ENCODE measurements at regions not wholly inside any gene's neighbourhood (a gene's known extent, or its start where the extent isn't known, plus 50 kb on each side); places are given as distances from the start of the nearest gene placed in this dataset.

DNA sequence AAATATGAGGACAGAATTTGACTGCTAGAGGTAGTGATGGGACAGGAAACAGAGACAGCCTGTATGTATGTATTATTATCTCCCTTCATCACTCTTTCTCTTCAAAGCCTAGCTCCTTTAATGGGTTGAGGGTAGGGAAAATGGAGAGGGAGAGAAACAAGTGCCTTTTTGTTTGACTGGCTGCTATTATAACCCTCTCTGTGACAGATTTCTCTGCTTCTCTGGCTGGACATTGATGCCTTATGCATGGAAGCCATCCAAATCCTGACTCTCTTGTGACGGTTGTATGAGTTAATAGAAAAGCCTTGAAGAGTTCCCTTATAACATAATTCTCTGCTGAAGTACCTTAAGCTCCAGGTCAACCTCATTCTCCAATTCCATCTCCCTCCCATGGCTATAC is 118.5 kb upstream of the COL5A2 start (continued):
- TF ChIP-seq GABPA (IDR thresholded peaks at IDR 0.05 in 1 of 2, conservative IDR thresholded peaks at IDR 0.05 in 1 of 2) (no peak), TAF1 (conservative IDR thresholded peaks at IDR 0.05) (no peak)

DNA sequence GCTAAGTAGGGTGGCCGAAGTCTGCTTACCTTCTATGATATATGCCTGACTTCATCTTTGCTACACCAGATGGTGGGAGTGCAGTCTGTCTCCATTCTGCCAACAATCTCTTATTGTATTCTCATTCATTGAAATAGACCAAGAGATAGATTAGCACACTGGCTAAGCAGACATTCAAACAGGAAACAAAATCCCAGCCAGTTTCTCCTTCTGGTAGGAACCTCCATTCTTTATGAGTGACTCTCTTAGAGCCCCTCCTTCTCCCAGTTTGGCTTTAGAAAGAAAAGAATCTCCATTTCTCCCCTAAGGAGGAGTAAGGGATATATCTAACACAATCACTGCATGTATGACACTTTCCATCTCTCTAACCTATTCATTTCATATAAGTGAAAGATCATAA is 118.9 kb upstream of the COL5A2 start:
- H3K4me1 ChIP-seq (ENCODE audit: control insufficient read depth in 4 of 4, insufficient read depth in 4 of 4, low read length in 3 of 4), result no peaks in the 10 kb centered on the region
- H3K27me3 ChIP-seq (ENCODE audit: control insufficient read depth in 4 of 4, insufficient read depth in 4 of 4, low read length in 3 of 4), result no peaks in the 10 kb centered on the region
- H3K9ac ChIP-seq (ENCODE audit: low read depth in 1 of 2, low read length in 2 of 2), result no peak overlapping the region
- H3K4me3 ChIP-seq (ENCODE audit: low read depth in 1 of 3, low read length in 3 of 3), result no peak overlapping the region
- DNase-seq (ENCODE audit: low spot score), result no peak
- no peak for TF ChIP-seq FOXA2 (IDR thresholded peaks at IDR 0.05)
- no peak for TF ChIP-seq RXRA (IDR thresholded peaks at IDR 0.05)
- TF ChIP-seq, protein P1, sequence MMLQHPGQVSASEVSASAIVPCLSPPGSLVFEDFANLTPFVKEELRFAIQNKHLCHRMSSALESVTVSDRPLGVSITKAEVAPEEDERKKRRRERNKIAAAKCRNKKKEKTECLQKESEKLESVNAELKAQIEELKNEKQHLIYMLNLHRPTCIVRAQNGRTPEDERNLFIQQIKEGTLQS (IDR thresholded peaks at IDR 0.05), result no peak
- TF ChIP-seq, protein P2, sequence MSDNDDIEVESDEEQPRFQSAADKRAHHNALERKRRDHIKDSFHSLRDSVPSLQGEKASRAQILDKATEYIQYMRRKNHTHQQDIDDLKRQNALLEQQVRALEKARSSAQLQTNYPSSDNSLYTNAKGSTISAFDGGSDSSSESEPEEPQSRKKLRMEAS (IDR thresholded peaks at IDR 0.05), result no peak
- no peak for TF ChIP-seq HNF4G (IDR thresholded peaks at IDR 0.05)
- TF ChIP-seq, protein P3, sequence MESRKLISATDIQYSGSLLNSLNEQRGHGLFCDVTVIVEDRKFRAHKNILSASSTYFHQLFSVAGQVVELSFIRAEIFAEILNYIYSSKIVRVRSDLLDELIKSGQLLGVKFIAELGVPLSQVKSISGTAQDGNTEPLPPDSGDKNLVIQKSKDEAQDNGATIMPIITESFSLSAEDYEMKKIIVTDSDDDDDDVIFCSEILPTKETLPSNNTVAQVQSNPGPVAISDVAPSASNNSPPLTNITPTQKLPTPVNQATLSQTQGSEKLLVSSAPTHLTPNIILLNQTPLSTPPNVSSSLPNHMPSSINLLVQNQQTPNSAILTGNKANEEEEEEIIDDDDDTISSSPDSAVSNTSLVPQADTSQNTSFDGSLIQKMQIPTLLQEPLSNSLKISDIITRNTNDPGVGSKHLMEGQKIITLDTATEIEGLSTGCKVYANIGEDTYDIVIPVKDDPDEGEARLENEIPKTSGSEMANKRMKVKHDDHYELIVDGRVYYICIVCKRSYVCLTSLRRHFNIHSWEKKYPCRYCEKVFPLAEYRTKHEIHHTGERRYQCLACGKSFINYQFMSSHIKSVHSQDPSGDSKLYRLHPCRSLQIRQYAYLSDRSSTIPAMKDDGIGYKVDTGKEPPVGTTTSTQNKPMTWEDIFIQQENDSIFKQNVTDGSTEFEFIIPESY (IDR thresholded peaks at IDR 0.05), result no peak
- TF ChIP-seq TAF1 (conservative IDR thresholded peaks at IDR 0.05), result no peak
- TF ChIP-seq NR2F2 (IDR thresholded peaks at IDR 0.05), result no peak
- H3K9me3 ChIP-seq (ENCODE audit: control insufficient read depth in 4 of 4, low read length in 3 of 4), result no peaks in the 10 kb centered on the region
- WGBS, result 91% methylated on average over 1 of the region's 1 CpG
- H3K27ac ChIP-seq (ENCODE audit: low read depth in 1 of 2, low read length in 2 of 2), result no peak overlapping the region
- no peaks in the 10 kb centered on the region for H3K36me3 ChIP-seq (ENCODE audit: control insufficient read depth in 4 of 4, insufficient read depth in 3 of 4, low read depth in 1 of 4, low read length in 3 of 4)

GRCh38 chr2:189299974-189300373 is 120.4 kb upstream of the COL5A2 start:
- Histone ChIP-seq H3K9ac (ENCODE audit: low read depth in 1 of 2, low read length in 2 of 2) (no peak overlapping the region), H3K27ac (ENCODE audit: low read depth in 1 of 2, low read length in 2 of 2) (no peak overlapping the region), H3K9me3 (ENCODE audit: control insufficient read depth in 4 of 4, low read length in 3 of 4) (no peaks in the 10 kb centered on the region), H3K4me1 (ENCODE audit: control insufficient read depth in 4 of 4, insufficient read depth in 4 of 4, low read length in 3 of 4) (no peaks in the 10 kb centered on the region), H3K4me3 (ENCODE audit: low read depth in 1 of 3, low read length in 3 of 3) (no peak overlapping the region), H3K27me3 (ENCODE audit: control insufficient read depth in 4 of 4, insufficient read depth in 4 of 4, low read length in 3 of 4) (no peaks in the 10 kb centered on the region), H3K36me3 (ENCODE audit: control insufficient read depth in 4 of 4, insufficient read depth in 3 of 4, low read depth in 1 of 4, low read length in 3 of 4) (no peaks in the 10 kb centered on the region)
- WGBS, result 90% methylated on average over 1 of the region's 1 CpG
- no peak for DNase-seq (ENCODE audit: low spot score)
- no peak for TF ChIP-seq JUND (IDR thresholded peaks at IDR 0.05)
- TF ChIP-seq EGR1 (IDR thresholded peaks at IDR 0.05; ENCODE audit: low read depth in 2 of 2), result no peak
- TF ChIP-seq TAF1 (conservative IDR thresholded peaks at IDR 0.05), result no peak
- TF ChIP-seq, protein P3 (IDR thresholded peaks at IDR 0.05), result no peak
- TF ChIP-seq NR2F2 (IDR thresholded peaks at IDR 0.05), result no peak
- TF ChIP-seq SP1 (IDR thresholded peaks at IDR 0.05), result no peak
- TF ChIP-seq, protein P1 (IDR thresholded peaks at IDR 0.05), result no peak
- TF ChIP-seq RAD21 (IDR thresholded peaks at IDR 0.05), result no peak

Data from liver (tissue), 7 donors.